Thoracic aorta (tissue), 2 donors: ENCODE measurements at regions not wholly inside any gene's neighbourhood (a gene's known extent, or its start where the extent isn't known, plus 50 kb on each side); places are given as distances from the start of the nearest gene placed in this dataset.

Source experiments
- ATAC-seq: fragments of 150-250 bp; one replicate; pipeline ENCODE4 v1.8.0; 2017; ENCODE audit warnings: low read depth; ENCODE audit not compliant: insufficient number of reproducible peaks, low FRiP score
- DNase-seq: peaks from one replicate; pipeline ENCODE4 v3.0.0-alpha.2; 2020; ENCODE audit warnings: low spot score
- H3K27ac ChIP-seq, 2 donors: fragments of 200-600 bp; sonication (generic); 1 replicate in 1 of 2; 2 replicates in 1 of 2; pipeline ENCODE4 v1.5.1; 2016; ENCODE audit warnings: mild to moderate bottlenecking in 2 of 2, moderate library complexity in 2 of 2
- H3K27me3 ChIP-seq: fragments of 200-600 bp; sonication (generic); replicated peaks from 2 replicates; pipeline ENCODE4 v1.6.0; 2016; ENCODE audit warnings: mild to moderate bottlenecking; ENCODE audit not compliant: insufficient read depth
- H3K36me3 ChIP-seq: fragments of 200-600 bp; sonication (generic); one replicate; pipeline ENCODE4 v1.5.1; 2016
- H3K4me1 ChIP-seq, 2 donors: fragments of 200-600 bp; sonication (generic); 1 replicate in 1 of 2; 2 replicates in 1 of 2; pipeline versions ENCODE4 v1.5.1 to v1.6.0; 2016; ENCODE audit warnings: low read depth in 2 of 2, mild to moderate bottlenecking in 1 of 2; ENCODE audit not compliant: control insufficient read depth in 1 of 2
- H3K4me3 ChIP-seq: fragments of 200-600 bp; sonication (generic); 2 replicates; pipeline ENCODE4 v1.5.1; 2016; ENCODE audit warnings: mild to moderate bottlenecking
- H3K9me3 ChIP-seq: fragments of 200-600 bp; sonication (generic); 2 replicates; pipeline ENCODE4 v1.5.1; 2016
- CTCF ChIP-seq: fragments of 200-600 bp; sonication (generic); IDR thresholded peaks from one replicate; pipeline ENCODE4 v1.5.1; 2019; ENCODE audit warnings: antibody characterized with exemption

DNA sequence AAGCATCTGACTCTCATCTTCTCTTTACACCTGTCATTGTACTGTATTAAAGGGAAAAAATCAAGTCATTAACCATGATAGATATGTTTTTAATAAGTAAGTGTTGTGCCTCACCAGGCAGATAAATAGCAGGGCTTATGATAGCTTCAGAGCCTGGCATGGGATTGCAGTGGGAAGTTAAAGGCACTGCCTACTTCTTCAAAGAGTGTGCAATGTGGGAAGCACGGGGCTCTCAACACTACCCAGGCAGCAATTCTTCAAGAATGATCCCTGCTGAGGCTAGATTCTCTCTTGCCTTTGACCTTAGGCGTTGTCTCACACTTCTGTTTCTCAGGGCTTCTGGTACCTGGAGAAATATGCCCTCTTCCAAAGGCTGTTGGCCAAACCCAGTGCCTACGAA, 297.3 kb downstream of the MAF start:
- TF ChIP-seq CTCF: no peak
- DNase-seq (no peak), ATAC-seq (no peak)
- Histone ChIP-seq H3K4me1 (no peaks in the 10 kb centered on the region), H3K27me3 (no peaks in the 10 kb centered on the region), H3K27ac (no peak overlapping the region), H3K9me3 (no peaks in the 10 kb centered on the region), H3K4me3 (no peak overlapping the region), H3K36me3 (no peaks in the 10 kb centered on the region)

- Histone ChIP-seq H3K4me1 (no peaks in the 10 kb centered on the region), H3K4me3 (no peak overlapping the region), H3K27me3 (no peaks in the 10 kb centered on the region), H3K27ac (no peak overlapping the region), H3K36me3 (no peaks in the 10 kb centered on the region), H3K9me3 (no peaks in the 10 kb centered on the region)
- DNase-seq (no peak), ATAC-seq (no peak)
- TF ChIP-seq CTCF: no peak
Measured at GRCh38 chr16:79302731-79303130, 297.8 kb downstream of the MAF start.

DNA sequence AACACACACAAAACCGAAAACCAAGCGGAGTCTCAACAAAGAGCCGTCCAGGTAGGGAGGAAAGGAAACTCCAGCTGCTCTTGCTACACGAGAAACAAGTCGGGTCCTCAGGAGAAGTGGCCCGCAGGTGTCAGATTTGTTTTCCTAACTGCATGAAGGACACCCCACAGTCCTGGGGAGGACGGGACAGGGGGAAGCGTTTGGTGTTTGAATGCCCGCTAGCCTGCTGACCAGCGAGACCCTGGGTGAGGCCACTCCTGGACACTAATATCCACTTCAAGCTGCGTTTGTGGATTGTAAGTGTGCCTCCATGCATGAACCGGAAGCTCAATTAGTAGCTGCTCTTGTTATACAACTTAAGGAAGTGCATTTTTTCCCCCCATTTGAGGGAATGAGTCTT, 299.5 kb downstream of the MAF start:
- Histone ChIP-seq H3K27ac (no peak overlapping the region), H3K9me3 (no peaks in the 10 kb centered on the region), H3K36me3 (no peaks in the 10 kb centered on the region), H3K4me3 (no peak overlapping the region), H3K27me3 (no peaks in the 10 kb centered on the region), H3K4me1 (no peaks in the 10 kb centered on the region)
- DNase-seq: no peak
- TF ChIP-seq CTCF: no peak
- no peak for ATAC-seq

DNA sequence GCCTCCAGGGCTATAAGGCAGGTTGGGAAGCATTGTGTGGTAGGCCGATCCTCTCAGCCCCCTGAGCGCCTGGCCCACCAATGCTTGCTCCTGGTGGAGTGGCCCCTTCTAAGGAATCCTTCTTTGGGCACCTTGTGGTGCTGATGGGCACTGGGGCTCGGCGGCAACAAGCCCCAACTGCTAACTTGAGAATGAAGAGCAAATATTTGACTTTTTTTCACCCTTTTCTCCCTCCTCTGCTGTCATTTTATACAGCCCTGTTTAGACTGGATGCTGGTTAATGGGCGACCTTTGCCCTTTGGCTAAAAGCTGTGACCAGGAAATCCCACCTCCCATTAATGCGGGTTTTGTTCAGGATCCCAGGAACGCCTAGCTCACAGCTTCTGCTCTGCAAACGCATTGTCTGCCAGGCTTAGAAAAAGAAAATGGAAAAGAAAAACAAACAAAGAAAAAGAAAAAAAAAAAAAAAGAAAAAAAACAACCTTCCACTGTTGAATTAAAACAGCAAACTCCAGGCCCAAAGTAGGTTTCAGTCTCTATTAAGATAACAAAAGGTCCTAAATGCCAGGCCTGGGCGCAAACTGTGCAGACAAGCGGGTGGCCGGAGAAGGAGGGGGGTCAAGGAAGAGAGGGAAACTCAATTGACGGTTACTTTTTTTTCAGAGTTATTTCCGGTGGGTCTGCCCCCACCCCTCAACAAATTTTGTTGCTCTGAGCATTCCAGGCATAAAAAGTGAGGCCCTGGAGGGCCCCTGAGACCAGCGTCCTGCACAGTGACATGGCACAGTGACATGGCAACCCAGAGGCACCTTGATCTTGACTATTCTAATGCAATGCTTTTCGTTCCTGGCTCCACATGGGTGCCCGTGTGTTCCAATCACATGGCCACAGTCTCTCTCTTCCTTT, 301.4 kb downstream of the MAF start:
- Histone ChIP-seq H3K36me3 (no peaks in the 10 kb centered on the region), H3K4me1 (no peaks in the 10 kb centered on the region), H3K27ac (no peak overlapping the region), H3K4me3 (no peak overlapping the region), H3K9me3 (no peaks in the 10 kb centered on the region), H3K27me3 (no peaks in the 10 kb centered on the region)
- DNase-seq: no peak
- TF ChIP-seq CTCF: no peak
- no peak for ATAC-seq

GRCh38 chr16:79298476-79298875, 302.1 kb downstream of the MAF start:
- Histone ChIP-seq H3K9me3 (no peaks in the 10 kb centered on the region), H3K36me3 (no peaks in the 10 kb centered on the region), H3K27me3 (no peaks in the 10 kb centered on the region), H3K27ac (no peak overlapping the region), H3K4me1 (no peaks in the 10 kb centered on the region), H3K4me3 (no peak overlapping the region)
- DNase-seq (no peak), ATAC-seq (no peak)
- TF ChIP-seq CTCF: no peak
